GM12873 (cell line): ENCODE measurements at regions not wholly inside any gene's neighbourhood (a gene's known extent, or its start where the extent isn't known, plus 50 kb on each side); places are given as distances from the start of the nearest gene placed in this dataset.

Source experiments
- TF ChIP-seq, protein P1 (sequence below): IDR thresholded peaks from 2 replicates; pipeline ENCODE4 v1.5.1; 2012; ENCODE audit warnings: low read depth, mild to moderate bottlenecking, moderate library complexity, low read length, control low read depth; ENCODE audit not compliant: insufficient read depth; ENCODE audit errors: missing control alignments

DNA sequence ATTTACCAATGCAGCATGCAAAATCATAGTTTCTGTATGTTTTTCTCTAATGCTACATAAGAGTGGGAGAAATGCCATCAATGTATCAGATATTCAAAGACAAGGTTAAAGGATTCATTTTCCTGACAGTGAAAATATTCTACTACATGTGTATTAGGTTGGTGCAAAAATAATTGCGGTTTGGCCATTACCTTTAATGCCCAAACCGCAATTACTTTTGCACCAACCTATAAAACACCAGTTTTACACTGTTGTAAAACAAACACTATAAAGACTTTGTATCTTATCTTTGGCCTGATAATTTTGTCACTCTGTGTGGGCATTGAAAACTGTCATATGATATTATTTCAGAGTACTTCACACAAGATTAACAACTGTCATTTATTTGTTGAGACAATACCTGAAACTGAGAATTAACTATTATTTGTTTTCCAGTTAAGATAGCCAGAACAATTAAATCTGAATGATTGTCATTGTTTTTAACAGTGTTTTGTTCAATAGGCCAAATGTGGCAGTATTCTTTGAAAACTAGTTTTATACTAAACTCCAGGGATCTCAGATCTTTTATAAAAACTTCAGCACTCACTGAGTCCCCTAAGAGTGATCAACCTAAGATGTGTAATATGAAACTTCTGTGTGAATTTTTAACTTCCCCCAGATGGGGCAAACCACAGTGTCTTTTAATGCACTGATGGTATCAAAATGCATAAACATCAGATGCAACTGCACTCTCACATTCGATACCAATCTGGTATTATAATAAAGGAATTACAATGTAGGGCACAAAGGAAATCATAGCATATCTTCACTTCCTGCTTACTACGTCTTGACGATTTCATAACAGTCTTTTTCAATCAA lies 53.8 kb upstream of the FBN2 start:
- TF ChIP-seq, protein P1, sequence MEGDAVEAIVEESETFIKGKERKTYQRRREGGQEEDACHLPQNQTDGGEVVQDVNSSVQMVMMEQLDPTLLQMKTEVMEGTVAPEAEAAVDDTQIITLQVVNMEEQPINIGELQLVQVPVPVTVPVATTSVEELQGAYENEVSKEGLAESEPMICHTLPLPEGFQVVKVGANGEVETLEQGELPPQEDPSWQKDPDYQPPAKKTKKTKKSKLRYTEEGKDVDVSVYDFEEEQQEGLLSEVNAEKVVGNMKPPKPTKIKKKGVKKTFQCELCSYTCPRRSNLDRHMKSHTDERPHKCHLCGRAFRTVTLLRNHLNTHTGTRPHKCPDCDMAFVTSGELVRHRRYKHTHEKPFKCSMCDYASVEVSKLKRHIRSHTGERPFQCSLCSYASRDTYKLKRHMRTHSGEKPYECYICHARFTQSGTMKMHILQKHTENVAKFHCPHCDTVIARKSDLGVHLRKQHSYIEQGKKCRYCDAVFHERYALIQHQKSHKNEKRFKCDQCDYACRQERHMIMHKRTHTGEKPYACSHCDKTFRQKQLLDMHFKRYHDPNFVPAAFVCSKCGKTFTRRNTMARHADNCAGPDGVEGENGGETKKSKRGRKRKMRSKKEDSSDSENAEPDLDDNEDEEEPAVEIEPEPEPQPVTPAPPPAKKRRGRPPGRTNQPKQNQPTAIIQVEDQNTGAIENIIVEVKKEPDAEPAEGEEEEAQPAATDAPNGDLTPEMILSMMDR: no peak

DNA sequence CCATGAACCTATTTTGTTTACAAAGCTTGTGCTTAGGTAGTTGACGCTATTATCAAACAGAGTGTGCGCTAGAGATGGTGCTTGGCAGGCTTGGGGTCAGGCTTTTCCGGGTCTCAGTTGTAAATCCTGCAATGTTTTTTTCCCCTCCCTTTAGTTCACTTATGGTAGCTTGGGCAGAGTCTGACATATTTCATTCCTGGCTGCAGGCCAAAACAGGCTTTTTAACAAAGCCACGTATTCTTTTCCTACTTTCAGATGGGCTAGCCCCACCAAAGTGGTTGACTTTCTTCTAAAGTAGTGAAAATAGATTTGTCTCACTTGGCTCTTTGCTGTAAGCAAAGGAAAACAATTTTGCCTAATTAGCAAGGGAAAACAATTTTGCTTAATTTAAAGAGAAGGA lies 58.0 kb upstream of the FBN2 start:
- TF ChIP-seq, protein P1: no peak

DNA sequence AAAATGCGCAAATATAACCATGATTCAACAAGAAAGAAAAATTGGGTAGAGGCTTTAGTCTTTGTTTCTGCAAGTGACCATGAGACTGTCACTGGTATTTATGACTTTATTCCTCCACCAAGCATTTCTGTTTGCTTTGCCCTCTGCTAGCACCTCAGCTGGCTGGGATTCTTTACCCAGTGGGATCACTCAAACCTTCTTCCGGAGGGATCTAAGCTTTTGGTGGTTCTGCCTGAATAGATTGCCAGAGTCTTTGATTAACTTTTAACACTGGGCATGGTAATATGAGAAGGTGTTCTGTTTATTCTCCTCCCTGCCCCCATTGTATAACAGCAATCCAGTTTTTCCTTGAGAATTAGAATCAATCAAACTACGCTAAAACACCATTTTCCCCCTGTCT lies 59.1 kb upstream of the FBN2 start:
- TF ChIP-seq, protein P1: no peak

DNA sequence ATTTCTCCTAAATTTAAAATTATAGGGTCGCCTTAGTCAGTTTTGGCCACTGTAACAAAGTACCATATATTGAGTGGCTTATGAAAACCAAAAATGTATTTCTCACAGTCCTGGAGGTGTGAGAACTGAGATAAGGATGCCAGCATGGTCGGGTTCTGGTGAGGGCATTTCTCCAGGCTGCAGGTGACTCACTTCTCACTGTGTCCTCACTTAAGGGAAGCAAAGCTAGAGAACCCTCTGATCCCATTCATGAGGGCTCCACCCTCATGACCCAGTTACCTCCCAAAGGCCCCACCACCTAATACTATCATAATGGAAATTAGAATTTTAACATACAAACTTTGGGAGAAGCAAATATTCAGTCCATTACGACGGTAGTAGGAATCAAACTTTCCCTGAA lies 75.1 kb upstream of the FBN2 start:
- TF ChIP-seq, protein P1: no peak

DNA sequence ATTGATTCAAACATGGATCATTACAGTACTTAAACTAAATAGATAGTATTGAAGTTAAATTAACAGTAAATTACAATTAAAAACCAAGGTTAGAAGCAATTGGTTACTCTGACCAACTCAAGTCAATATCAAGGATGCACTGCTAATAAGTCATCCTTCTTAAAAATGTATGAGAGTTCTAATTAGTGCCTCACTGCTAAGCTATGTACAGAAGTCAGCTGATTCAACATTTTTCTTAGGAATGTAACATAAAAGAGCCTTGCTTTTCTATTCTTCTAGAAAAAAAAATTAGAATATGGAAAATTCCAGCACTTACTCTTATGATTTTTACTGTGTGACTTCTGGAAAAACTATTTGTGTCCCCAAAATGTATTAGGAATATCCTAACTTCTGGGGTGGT lies 75.7 kb upstream of the FBN2 start:
- TF ChIP-seq, protein P1: no peak

DNA sequence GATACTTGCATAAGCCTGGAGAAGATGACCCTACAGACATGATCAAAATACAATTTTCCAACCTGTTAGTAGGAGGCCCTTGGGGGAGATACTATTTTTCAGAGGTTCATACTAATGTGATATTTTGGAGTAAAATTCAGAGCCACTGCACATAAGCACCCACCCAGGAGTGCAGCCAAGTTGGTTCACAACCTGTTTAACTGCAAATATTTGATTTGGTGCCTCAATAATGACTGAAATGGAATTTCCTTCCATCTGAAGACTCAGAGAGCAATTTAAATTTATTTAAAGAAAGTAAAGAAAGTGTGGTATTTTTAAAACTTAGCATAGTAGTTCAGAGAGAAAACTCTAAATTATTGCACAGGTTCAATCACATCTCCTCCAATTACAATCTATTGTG lies 77.5 kb upstream of the FBN2 start:
- TF ChIP-seq, protein P1: no peak

DNA sequence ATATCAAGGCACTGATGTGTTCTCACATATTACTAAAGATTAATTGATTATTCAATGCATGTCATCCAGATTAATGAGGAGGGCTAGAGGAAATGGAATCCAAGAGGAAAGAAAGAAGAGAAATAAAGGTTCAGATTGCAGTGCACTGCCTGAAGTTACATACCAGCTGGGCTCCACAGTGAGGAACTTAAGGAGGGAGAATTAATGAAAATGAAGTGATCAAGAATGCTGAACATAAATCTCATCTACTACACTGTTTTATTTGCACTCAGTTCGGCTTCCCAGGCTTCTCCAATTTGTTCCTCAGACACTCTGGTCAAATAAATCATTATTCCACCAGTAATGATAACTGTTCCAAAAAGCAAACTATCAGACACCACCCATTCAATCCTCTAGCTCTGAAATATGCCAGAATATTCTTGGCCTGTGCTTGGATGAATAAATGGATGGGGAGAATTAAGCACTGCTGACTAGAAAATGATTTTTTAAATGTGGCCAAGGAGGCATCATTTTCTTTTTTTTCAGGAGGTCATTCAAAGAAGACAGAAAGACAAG lies 88.6 kb upstream of the FBN2 start:
- TF ChIP-seq, protein P1: no peak
